ENCODE measurements at regions not wholly inside any gene's neighbourhood (a gene's known extent, or its start where the extent isn't known, plus 50 kb on each side); places are given as distances from the start of the nearest gene placed in this dataset.

- 74 to 86% (median 80%) methylated on average over 1 of the region's 1 CpG for WGBS, 5 donors
- intact Hi-C loops (cut with DNase I; ENCODE audit: low total_unique reads): no loop called here
- no peak for DNase-seq
- Histone ChIP-seq H3K27me3 (replicated peaks in 1 of 7) (no peaks in the 10 kb centered on the region), H3K27ac (no peak overlapping the region), H3K4me1 (no peaks in the 10 kb centered on the region), H3K9me3 (peaks cover 0 to 18% (median 5%) of the 10 kb centered on the region in 8 donors), H3K4me3 (no peak overlapping the region), H3K36me3 (no peaks in the 10 kb centered on the region)
- no peak for TF ChIP-seq POLR2A (IDR thresholded peaks at IDR 0.05)
- no peak for TF ChIP-seq CTCF (IDR thresholded peaks at IDR 0.05 in 8 of 11, conservative IDR thresholded peaks at IDR 0.05 in 3 of 11)
- TF ChIP-seq POLR2AphosphoS5 (IDR thresholded peaks at IDR 0.05): no peak
Measured at GRCh38 chr13:85191996-85192718, 607.1 kb downstream of the SLITRK6 start.

- Histone ChIP-seq H3K9me3 (peaks cover 0 to 16% (median 5%) of the 10 kb centered on the region in 8 donors), H3K4me3 (no peak overlapping the region), H3K4me1 (no peaks in the 10 kb centered on the region), H3K27ac (no peak overlapping the region), H3K36me3 (no peaks in the 10 kb centered on the region), H3K27me3 (replicated peaks in 1 of 7) (no peaks in the 10 kb centered on the region)
- no peak for DNase-seq
- WGBS, 5 donors: 74 to 84% (median 81%) methylated on average over 2 of the region's 2 CpGs
- intact Hi-C loops (cut with DNase I; ENCODE audit: low total_unique reads): no loop called here
- no peak for TF ChIP-seq CTCF (IDR thresholded peaks at IDR 0.05 in 8 of 11, conservative IDR thresholded peaks at IDR 0.05 in 3 of 11)
- no peak for TF ChIP-seq POLR2A (IDR thresholded peaks at IDR 0.05)
- no peak for TF ChIP-seq POLR2AphosphoS5 (IDR thresholded peaks at IDR 0.05)
Measured at GRCh38 chr13:85186356-85187045, 612.7 kb downstream of the SLITRK6 start.

GRCh38 chr13:85174291-85174690 is 624.9 kb downstream of the SLITRK6 start:
- DNase-seq: no peak
- Histone ChIP-seq H3K4me3 (no peak overlapping the region), H3K9me3 (peaks cover 0 to 27% (median 8%) of the 10 kb centered on the region in 8 donors), H3K36me3 (no peaks in the 10 kb centered on the region), H3K27me3 (replicated peaks in 1 of 7) (no peaks in the 10 kb centered on the region), H3K27ac (no peak overlapping the region), H3K4me1 (no peaks in the 10 kb centered on the region)
- TF ChIP-seq CTCF (IDR thresholded peaks at IDR 0.05 in 8 of 11, conservative IDR thresholded peaks at IDR 0.05 in 3 of 11) (no peak), POLR2A (IDR thresholded peaks at IDR 0.05) (no peak), POLR2AphosphoS5 (IDR thresholded peaks at IDR 0.05) (no peak)
- intact Hi-C loops (cut with DNase I; ENCODE audit: low total_unique reads): no loop called here
- WGBS, 5 donors: 88 to 100% (median 94%) methylated on average over 1 of the region's 1 CpG

- Histone ChIP-seq H3K27me3 (replicated peaks in 1 of 7) (no peaks in the 10 kb centered on the region), H3K9me3 (peaks cover 0 to 5% (median 0%) of the 10 kb centered on the region in 8 donors), H3K36me3 (no peaks in the 10 kb centered on the region), H3K27ac (no peak overlapping the region), H3K4me3 (no peak overlapping the region), H3K4me1 (no peaks in the 10 kb centered on the region)
- intact Hi-C loops (cut with DNase I; ENCODE audit: low total_unique reads): no loop called here
- no peak for DNase-seq
- TF ChIP-seq POLR2A (IDR thresholded peaks at IDR 0.05) (no peak), CTCF (IDR thresholded peaks at IDR 0.05 in 8 of 11, conservative IDR thresholded peaks at IDR 0.05 in 3 of 11) (no peak), POLR2AphosphoS5 (IDR thresholded peaks at IDR 0.05) (no peak)
- WGBS, 5 donors: 48 to 60% (median 54%) methylated on average over 1 of the region's 1 CpG
Measured at GRCh38 chr13:85170372-85170771, 628.8 kb downstream of the SLITRK6 start.
